Fibroblast of villous mesenchyme (primary cell): ENCODE measurements at regions not wholly inside any gene's neighbourhood (a gene's known extent, or its start where the extent isn't known, plus 50 kb on each side); places are given as distances from the start of the nearest gene placed in this dataset.

Experiments used
- DNase-seq: peaks from one replicate; pipeline ENCODE4 v3.0.0-alpha.2; 2010; ENCODE audit warnings: low read depth
- H3K4me3 ChIP-seq: 2 replicates; pipeline ENCODE4 v1.5.1; 2011; ENCODE audit warnings: low read depth, mild to moderate bottlenecking, low read length
- CTCF ChIP-seq: IDR thresholded peaks from 2 replicates; pipeline ENCODE4 v1.5.1; 2012; ENCODE audit warnings: low read depth, mild to moderate bottlenecking, low read length; ENCODE audit not compliant: insufficient read depth

DNA sequence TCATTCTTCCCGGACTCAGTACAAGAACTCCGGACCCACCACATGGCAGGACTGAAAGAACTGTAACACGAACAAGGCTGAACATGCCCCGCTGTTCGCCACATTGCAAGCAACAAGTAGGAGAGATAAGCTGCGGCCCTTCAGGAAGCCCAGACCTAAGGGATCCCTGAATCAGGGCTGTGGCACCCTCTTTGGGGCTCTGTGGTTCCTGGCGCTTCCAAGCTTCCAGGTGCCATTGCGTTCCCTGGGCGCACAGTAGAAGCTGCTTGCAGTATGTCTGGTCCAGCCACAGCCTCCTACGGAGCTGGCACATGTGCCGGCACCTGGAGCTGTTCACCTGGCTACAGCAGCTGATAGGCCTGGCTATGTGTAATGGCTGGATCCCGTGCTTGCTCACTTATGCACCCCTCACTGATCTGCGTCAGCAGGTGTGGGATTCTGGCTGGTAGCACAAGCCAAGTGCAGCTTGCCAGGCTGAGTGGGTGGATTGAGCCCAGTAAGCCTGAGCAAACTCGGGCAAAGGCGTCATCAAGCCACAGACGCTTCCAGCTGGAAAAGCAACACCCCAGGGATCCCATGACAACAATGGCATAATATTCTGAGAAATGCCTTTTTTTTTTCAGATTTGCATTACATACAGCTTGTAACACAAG, 748.6 kb upstream of the GBE1 start:
- TF ChIP-seq CTCF, result no peak
- DNase-seq, result no peak
- H3K4me3 ChIP-seq, result no peak overlapping the region

GRCh38 chr3:82509106-82509842, 747.8 kb upstream of the GBE1 start:
- DNase-seq, result no peak
- no peak for TF ChIP-seq CTCF
- no peak overlapping the region for H3K4me3 ChIP-seq

DNA sequence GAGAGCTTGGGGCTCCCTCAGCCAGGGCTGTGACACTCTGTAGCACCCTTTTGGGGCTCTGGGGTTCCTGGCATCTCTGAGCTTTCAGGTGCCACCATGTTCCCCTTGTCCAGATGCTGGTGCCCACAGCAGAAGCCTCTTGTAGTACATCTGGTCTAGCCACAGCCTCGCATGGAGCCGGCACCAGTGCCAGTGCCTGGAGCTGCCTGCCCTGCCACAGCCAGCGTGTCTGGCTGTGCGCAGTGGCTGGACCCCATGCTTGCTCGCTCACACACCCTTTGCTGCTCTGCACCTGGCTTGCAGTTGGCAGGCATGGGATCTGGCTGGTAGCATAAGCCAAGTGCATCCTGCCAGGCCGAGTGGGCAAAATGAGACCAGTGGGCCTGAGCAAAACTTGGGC, 744.8 kb upstream of the GBE1 start:
- no peak for DNase-seq
- TF ChIP-seq CTCF, result no peak
- no peak overlapping the region for H3K4me3 ChIP-seq

- TF ChIP-seq CTCF, result no peak
- no peak overlapping the region for H3K4me3 ChIP-seq
- no peak for DNase-seq
Observed at GRCh38 chr3:82505079-82505756, 743.8 kb upstream of the GBE1 start.

GRCh38 chr3:82498186-82498585, 736.7 kb upstream of the GBE1 start:
- TF ChIP-seq CTCF, result no peak
- no peak for DNase-seq
- no peak overlapping the region for H3K4me3 ChIP-seq

- no peak for TF ChIP-seq CTCF
- no peak for DNase-seq
- no peak overlapping the region for H3K4me3 ChIP-seq
Observed at GRCh38 chr3:82496890-82497560, 735.6 kb upstream of the GBE1 start.
